Neuron (in vitro differentiated cells): ENCODE measurements at regions not wholly inside any gene's neighbourhood (a gene's known extent, or its start where the extent isn't known, plus 50 kb on each side); places are given as distances from the start of the nearest gene placed in this dataset.
"Not testable (repeated sequence)": the region's sequence is repeated elsewhere in the genome, so short reads cannot be mapped to it uniquely, and the experiment has no call there.

Source experiments
- H2AFZ ChIP-seq: one replicate; pipeline ENCODE4 v1.6.1; 2013; ENCODE audit warnings: low read depth, mild to moderate bottlenecking, inconsistent platforms, low read length, moderate library complexity
- H3K27me3 ChIP-seq: one replicate; pipeline ENCODE4 v1.6.1; 2013; ENCODE audit warnings: low read length; ENCODE audit not compliant: insufficient read depth
- H3K36me3 ChIP-seq: one replicate; pipeline ENCODE4 v1.6.1; 2013; ENCODE audit warnings: low read length; ENCODE audit not compliant: insufficient read depth
- H3K4me1 ChIP-seq: one replicate; pipeline ENCODE4 v1.6.1; 2013; ENCODE audit warnings: low read length; ENCODE audit not compliant: insufficient read depth
- H3K4me3 ChIP-seq: 2 replicates; pipeline ENCODE4 v1.5.1; 2013; ENCODE audit warnings: mild to moderate bottlenecking, low read length, moderate library complexity
- H3K9me3 ChIP-seq: one replicate; pipeline ENCODE4 v1.6.1; 2013; ENCODE audit warnings: low read length

DNA sequence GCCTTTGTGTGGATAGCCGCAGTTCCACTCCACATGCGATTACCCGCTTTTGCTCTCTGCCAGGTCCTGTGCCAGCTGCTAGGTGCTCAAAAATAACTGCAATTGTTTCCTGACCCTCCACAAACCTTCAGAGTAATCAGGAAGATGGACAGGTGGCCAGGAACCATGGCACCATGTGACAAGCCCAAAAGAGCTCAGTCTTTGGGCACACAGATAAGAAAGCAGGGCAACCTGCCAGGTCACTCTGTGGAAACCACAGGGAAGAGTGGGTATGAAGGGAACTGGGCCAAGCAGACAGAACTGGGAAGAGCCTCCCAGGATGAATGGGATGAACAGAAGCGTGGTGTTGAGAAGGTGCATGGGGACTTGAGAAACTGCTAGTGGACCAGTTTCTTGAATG lies 79.4 kb upstream of the AGAP1 start:
- Histone ChIP-seq H3K9me3 (no peaks in the 10 kb centered on the region), H2AFZ (no peak overlapping the region), H3K36me3 (no peaks in the 10 kb centered on the region), H3K4me1 (peaks cover 12% of the 10 kb centered on the region), H3K4me3 (no peak overlapping the region), H3K27me3 (no peaks in the 10 kb centered on the region)

DNA sequence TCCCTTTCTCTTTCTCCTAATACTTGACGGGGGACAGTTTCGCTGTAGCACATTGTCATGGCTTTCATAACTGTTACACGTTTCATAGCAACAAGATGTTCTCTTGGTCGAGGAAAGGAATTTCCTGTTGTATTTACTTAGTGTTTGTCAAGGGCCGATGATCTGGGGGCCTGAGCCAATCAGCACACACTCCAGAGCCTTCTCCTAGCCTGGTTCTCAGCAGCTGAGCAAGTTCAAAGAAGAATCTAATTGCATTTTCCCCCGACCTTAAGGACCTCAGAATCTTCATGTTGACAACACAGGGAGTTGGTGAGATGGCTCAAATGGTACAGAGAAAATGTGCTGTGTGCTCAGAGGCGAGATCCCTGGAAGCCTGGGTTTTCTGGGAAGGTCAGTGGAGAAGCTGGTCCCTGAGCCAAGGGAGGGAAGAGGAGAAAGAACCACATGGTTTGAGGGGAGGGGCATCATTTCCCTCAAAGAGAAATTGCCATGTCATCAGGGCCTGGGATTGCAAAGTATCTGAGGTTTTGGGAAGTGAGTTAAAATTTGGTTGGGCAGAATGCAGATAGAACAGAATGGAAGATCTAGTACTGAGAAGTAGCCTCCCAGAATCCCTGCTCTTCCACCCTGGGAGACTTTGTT lies 76.9 kb upstream of the AGAP1 start:
- peaks cover 12% of the 10 kb centered on the region for H3K4me1 ChIP-seq
- H2AFZ ChIP-seq = peak overlapping the region; percentile 33
- H3K4me3 ChIP-seq = no peak overlapping the region
- H3K27me3 ChIP-seq = no peaks in the 10 kb centered on the region
- no peaks in the 10 kb centered on the region for H3K36me3 ChIP-seq
- H3K9me3 ChIP-seq = no peaks in the 10 kb centered on the region

DNA sequence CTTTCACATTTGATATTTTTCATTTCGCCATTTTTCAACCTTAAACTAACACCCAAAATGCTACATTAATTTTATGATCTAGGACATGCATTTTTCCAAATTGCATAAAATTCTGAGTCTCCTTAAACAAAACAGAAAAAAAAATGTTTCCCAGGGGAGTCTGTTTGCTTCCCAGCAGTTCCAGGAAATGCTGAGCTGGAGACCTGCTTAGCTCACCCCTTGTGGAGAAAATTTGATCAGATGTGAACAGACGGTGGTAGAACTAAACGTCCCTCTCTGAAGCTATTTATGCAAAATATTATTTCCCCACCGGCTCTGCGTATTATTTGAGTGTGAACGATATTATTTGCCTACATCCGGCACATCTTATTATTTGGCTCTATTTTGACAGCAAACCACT lies 74.9 kb upstream of the AGAP1 start:
- H2AFZ ChIP-seq = no peak overlapping the region
- H3K4me1 ChIP-seq = peaks cover 12% of the 10 kb centered on the region
- H3K27me3 ChIP-seq = no peaks in the 10 kb centered on the region
- no peaks in the 10 kb centered on the region for H3K9me3 ChIP-seq
- H3K36me3 ChIP-seq = no peaks in the 10 kb centered on the region
- no peak overlapping the region for H3K4me3 ChIP-seq

DNA sequence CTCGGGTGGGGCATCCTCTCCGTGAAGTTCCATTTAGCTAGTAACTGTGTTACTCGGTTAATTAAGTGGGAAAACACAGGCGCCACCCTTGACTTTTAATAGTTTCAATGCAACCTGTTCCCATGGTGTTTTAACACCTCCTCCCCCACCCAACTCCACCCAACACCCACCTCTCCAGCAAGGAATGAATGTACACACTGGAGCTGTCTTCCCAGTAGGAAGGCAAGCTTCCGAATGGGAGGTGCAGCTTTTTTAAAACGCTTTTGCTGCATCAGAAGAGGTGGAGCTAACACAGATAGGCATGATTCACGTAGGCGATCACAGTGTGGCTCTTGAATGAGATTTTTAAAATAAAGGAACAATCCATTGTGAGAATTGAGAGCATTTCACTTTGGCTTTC lies 73.8 kb upstream of the AGAP1 start:
- Histone ChIP-seq H3K36me3 (no peaks in the 10 kb centered on the region), H3K9me3 (no peaks in the 10 kb centered on the region), H3K27me3 (no peaks in the 10 kb centered on the region), H2AFZ (no peak overlapping the region), H3K4me3 (no peak overlapping the region), H3K4me1 (peaks cover 12% of the 10 kb centered on the region)

DNA sequence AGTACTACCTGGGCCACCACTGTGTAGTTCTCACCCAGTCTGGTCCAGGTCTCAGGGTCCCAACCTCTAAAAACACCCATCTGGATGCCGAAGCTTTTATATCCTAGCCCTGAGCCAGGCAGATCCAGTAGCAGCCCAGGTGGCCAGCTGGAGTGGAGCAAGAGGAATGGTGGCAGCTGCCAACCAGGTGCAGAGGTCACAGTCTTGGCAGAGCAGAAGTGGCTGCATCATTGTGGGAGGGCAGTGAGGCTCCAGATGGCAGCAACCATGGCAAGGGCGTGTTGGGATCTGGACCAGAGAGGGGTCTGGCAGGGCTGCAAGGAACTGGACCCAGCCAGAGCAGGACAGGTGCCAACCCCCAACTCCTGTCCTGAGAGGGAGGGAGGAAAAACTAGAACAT lies 72.2 kb upstream of the AGAP1 start:
- H2AFZ ChIP-seq = no peak overlapping the region
- no peaks in the 10 kb centered on the region for H3K36me3 ChIP-seq
- H3K27me3 ChIP-seq = no peaks in the 10 kb centered on the region
- H3K4me1 ChIP-seq = peaks cover 11% of the 10 kb centered on the region
- H3K4me3 ChIP-seq = no peak overlapping the region
- H3K9me3 ChIP-seq = no peaks in the 10 kb centered on the region

DNA sequence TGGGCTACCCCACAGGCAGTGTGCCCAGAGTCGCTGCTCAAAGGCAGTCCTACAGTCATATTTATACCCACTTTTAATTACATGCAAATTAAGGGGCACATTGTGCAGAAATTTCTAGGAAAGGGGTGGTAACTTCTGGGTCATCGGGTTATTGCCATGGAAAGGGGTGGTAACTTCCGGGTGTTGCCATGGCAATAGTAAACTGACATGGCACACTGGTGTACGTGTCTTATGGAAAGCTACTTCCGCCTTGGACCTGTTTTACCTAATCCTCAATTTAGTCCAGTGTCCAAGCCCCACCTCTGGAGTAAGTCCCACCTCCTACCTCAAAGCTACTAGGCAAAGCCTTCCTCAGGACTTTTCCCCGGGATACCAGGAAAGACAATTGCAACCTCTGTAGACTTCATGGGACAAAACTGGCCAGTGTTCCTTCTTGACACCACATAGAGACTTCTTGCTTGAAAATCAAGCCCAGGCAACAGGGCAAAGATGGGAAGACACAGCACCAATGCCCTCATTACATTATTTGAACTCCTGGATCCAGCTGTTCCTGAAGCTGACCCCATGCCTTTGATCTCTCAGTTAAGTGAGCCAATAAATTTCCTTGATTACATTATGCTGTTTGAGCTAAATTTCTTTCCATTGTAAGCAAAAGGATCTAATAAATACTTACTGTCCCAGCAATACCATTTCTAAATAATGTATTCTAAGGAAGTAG lies 63.3 kb upstream of the AGAP1 start:
- Histone ChIP-seq H3K36me3 (no peaks in the 10 kb centered on the region), H3K27me3 (no peaks in the 10 kb centered on the region), H3K9me3 (peaks cover 3% of the 10 kb centered on the region), H3K4me1 (no peaks in the 10 kb centered on the region), H2AFZ (no peak overlapping the region), H3K4me3 (no peak overlapping the region)

DNA sequence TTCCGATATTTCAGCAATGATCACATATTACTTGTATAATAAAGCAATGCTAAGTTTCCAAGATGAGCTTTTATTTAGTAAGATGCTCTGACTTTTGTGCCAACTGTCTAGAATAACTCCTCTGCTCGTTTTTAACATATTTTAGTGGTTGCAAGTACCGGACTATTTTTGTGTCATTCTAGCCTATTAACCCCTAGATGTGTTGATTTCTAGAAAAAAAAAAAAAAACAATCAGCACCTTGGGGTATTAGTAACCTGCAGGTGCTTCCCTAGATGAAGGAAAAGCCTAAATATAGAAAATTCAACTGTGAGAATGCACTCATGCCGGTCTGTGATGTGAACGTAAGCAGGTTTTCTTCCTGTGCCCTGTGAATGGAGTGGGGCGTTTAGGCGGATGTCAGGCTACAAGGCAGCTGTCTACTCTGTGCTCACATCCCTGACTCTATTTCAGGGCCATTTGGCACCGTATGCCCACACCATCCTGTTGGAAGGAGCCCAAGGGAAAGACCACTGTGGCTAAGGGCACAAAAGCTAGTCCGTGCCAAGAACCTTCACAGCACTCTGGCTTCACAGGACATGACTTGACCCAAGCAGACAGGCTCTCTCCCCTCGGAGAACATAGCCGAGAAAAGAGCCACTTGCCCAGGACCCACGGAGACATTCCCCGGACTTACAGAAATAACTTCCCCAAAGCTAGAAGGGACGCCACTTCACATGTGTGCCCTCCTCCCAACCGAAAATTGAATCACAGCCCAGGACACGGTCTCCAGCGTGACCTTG lies 60.9 kb upstream of the AGAP1 start:
- H2AFZ ChIP-seq = no peak overlapping the region
- no peak overlapping the region for H3K4me3 ChIP-seq
- no peaks in the 10 kb centered on the region for H3K36me3 ChIP-seq
- no peaks in the 10 kb centered on the region for H3K27me3 ChIP-seq
- H3K4me1 ChIP-seq = no peaks in the 10 kb centered on the region
- no peaks in the 10 kb centered on the region for H3K9me3 ChIP-seq

DNA sequence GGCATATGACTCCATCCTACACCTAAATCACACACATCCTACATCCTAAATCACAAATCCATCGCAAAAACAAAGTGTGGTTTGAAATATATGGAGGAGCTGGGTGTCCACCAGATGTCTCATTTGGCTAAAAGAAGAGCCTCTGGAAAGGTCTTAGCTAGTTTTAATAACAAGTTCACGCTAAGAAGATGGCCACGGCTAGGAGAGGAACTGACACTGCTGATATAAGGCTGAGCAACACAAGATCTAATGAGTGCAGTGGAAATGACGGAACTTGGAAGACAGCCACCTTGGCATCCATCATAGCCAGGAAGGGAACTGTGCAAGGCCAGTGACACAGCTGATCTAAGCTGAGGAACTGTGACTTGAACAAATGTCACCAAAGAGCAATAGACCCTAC lies 60.0 kb upstream of the AGAP1 start:
- no peak overlapping the region for H3K4me3 ChIP-seq
- no peaks in the 10 kb centered on the region for H3K9me3 ChIP-seq
- H2AFZ ChIP-seq = no peak overlapping the region
- no peaks in the 10 kb centered on the region for H3K36me3 ChIP-seq
- H3K27me3 ChIP-seq = no peaks in the 10 kb centered on the region
- no peaks in the 10 kb centered on the region for H3K4me1 ChIP-seq

DNA sequence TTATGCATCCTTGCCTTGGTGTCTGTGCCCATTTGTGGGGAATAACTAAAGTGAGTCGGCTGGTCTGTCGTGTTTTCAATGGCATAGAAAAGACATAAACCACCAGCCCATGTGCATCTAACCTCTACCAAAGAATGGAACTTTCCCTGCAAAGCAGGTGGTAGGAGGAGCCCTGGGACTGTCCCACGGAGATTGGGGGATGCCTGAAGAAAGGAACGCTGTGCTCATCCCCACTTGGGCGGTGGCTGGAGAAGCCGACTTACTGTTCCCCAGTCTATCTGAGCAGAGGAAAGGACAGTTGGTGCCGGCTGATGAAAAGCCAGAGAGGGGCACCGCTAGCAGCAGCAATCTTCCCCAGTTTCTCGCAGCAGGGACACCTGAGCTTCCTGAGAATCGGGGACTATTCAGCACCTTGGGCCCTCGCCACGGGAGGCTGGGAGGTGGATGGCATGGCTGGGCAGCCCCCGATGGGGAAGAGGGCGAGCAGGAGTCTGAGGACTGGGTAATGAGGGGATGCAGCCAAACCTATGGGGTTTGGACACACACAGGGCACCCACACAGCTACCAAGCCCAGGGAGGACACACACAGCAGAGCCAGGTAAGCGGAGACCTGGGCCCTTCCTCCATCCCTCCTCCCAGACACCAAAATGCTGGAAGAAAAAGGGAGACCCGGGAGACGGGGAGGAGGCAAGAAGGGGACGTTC lies 53.7 kb upstream of the AGAP1 start:
- no peaks in the 10 kb centered on the region for H3K4me1 ChIP-seq
- H3K9me3 ChIP-seq = peaks cover 3% of the 10 kb centered on the region
- no peak overlapping the region for H2AFZ ChIP-seq
- H3K27me3 ChIP-seq = peaks cover 8% of the 10 kb centered on the region
- no peak overlapping the region for H3K4me3 ChIP-seq
- H3K36me3 ChIP-seq = no peaks in the 10 kb centered on the region

DNA sequence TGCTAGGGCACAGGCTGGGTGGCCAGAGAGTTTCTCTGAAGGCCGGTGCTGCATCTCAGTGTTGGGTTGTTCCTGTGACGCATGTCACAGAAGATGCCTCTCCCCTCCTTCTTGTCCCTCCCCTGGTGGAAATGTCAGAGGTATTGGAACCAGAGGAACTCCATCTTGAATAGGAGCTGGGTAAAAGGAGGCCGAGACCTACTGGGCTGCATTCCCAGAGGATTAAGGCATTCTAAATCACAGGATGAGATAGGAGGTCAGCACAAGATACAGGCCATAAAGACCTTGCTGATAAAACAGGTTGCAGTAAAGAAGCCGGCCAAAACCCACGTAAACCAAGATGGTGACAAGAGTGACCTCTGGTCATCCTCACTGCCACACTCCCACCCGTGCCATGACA lies 50.3 kb upstream of the AGAP1 start:
- not testable (repeated sequence) for H3K36me3 ChIP-seq, H3K4me3 ChIP-seq, H2AFZ ChIP-seq, H3K9me3 ChIP-seq, H3K4me1 ChIP-seq, H3K27me3 ChIP-seq
